Activated naive CD4-positive, alpha-beta T cell (primary cell): ENCODE measurements at regions not wholly inside any gene's neighbourhood (a gene's known extent, or its start where the extent isn't known, plus 50 kb on each side); places are given as distances from the start of the nearest gene placed in this dataset.
"Not testable (repeated sequence)": the region's sequence is repeated elsewhere in the genome, so short reads cannot be mapped to it uniquely, and the experiment has no call there.

Experiments
- DNase-seq, 4 experiments: peaks; one replicate each; lab custom pipeline; 2025; lab: John Stamatoyannopoulos, UW

- DNase-seq, result no peak
Measured at GRCh38 chr7:68176974-68177373, 1180.3 kb downstream of the TYW1 start.

GRCh38 chr7:68180761-68181160 is 1184.1 kb downstream of the TYW1 start:
- DNase-seq, result no peak

- no peak for DNase-seq
Measured at GRCh38 chr7:68183176-68183575, 1186.5 kb downstream of the TYW1 start.

DNA sequence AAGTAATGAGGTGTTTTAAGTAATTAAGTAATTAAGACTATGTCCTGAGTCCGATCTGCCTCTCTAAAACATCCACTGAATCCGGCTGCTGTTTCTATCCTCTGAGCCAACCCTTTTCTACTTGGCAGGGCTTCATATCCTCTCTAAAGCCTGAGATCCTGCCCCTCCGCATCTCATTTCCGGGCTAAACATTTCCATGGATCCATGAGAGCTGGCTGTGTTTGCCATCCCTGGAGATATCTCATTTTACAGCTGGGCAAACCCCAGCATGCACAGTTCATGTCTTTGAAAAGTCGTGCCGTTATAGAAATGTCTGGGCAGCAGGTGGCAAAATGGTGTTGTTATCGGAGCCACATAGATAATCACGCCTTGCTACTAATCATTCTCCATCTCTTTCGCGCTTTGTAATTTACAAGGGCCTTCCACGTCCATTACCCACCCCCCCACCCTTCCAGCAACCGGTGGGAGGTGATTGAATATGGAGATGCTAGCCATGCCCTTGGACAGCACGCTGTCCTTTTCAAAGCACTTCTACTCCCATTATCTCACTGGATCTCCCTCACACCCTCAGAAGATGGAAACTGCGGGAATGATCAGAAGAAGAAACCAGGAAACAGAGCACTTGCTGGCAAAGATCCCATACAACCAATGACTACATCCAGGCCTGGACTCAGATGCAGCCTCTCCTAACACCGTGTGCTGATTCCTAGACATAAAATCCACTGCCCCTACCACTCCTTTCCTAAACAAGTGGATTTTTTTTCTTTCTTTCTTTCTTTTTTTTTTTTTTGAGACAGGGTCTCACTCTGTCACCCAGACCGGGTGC is 1189.2 kb downstream of the TYW1 start:
- no peak for DNase-seq

GRCh38 chr7:68187532-68187931 is 1190.9 kb downstream of the TYW1 start:
- DNase-seq, result no peak

DNA sequence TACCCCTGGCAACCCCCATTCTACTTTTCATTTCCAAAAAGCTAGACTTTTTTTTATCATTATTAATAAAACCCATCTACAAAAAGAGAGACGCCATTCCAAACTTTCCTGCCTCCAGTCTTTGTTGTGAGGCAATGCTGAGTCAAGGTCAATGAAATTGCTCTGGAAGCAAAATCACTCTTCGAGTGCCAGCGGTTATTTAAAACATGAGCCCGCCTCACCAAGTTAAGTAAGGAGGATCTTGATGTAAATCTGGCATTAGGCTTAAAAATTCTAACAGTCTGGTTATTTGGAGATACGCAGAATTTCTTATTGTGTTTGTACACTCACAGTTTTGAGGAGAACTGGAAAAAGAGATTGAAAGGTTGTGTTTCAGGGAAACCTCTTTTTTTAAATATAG is 1196.3 kb downstream of the TYW1 start:
- no peak for DNase-seq

DNA sequence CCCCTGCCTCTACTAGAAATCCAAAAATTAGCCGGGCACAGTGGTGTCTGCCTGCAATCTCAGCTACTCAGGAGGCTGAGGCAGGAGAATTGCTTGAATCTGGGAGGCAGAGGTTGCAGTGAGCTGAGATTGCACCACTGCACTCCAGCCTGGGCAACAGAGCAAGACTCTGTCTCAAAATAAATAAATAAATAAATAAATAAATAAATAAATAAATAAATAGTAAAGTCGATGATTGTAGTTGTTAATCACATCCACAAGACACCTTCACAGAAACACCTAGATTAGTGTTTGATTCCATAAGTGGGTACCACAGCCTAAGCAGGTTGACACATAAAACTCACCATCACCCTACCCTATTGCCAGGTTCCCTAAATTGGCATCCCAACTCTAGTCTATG is 1199.0 kb downstream of the TYW1 start:
- DNase-seq, result not testable (repeated sequence)

GRCh38 chr7:68200051-68200670 is 1203.5 kb downstream of the TYW1 start:
- DNase-seq, result no peak

DNA sequence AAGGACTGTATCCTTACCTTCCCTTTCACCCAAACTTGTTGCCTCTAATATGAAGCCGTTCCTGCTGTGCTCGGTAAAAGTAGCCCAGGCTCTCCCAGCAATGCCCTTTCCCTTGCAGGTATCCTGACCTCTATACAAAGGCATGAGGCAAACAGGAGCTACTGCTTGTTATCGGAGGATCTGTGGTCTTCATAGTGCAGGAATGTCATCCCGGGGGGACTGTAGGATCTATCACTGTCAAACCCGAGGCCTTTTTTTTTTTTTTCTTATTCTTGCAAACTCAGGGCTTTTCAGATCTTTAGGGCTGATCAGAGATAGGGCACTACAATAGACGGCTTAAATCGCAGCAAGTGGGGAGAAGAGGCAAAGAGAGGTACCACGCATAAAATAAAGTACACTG is 1206.6 kb downstream of the TYW1 start:
- no peak for DNase-seq

DNA sequence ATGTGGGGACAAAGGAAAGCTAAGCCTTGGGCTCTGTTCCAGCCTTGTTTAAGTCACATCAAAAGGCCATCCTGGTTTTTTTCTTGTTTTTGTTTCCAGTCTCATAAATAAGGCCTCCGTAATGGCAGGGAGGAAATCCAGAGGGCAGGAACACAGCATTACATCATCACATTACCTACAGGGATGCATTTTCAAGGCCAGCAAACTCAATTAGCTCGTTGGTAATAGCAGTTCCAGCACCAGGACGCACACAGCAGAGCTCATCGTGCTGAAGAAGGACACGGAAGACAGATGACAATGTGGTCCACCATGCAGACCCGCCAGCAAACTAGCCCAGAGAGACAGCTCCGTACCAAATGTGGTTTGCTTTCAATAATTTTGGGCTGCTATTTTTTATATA is 1209.2 kb downstream of the TYW1 start:
- DNase-seq, result no peak

GRCh38 chr7:68206946-68207485 is 1210.4 kb downstream of the TYW1 start:
- no peak for DNase-seq

GRCh38 chr7:68207676-68208075 is 1211.0 kb downstream of the TYW1 start:
- DNase-seq, result no peak

- no peak for DNase-seq
Measured at GRCh38 chr7:68209486-68209885, 1212.9 kb downstream of the TYW1 start.

DNA sequence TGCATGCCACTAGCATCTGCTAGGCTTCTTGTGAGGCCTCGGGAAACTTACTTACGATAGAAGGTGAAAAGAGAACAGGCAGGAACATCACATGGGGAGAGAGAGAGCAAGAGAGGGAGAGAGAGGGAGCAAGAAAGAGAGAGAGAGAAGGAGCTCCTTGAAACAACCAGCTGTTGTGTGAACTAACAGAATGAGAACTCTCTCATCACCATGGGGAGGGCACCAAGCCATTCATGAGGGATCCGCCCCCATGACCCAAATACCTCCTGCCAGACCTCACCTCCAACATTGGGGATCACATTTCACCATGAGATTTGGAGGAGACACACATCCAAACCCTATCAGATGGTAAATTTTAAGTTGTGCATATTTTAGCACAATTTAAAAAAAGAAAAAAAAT is 1217.2 kb downstream of the TYW1 start:
- DNase-seq, result no peak

- no peak for DNase-seq
Measured at GRCh38 chr7:68216051-68216450, 1219.4 kb downstream of the TYW1 start.

DNA sequence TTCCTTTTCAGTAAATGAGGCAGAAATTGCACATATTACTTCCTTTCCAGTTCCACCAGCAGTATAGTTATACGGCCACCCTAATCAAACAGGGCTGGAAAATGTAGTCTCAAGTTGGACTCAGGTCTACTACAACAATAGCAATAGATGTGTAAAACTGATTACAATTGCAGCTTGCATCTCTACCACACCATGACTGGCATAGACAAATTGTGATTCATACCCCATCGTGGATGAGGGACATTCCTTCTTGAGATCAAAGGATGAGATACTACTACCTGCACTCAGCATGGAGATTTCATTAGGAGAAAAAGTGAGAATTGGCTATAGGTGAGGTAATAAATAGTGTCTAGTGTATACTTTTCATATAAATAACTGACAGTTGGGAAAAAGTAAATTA is 1220.8 kb downstream of the TYW1 start:
- no peak for DNase-seq

DNA sequence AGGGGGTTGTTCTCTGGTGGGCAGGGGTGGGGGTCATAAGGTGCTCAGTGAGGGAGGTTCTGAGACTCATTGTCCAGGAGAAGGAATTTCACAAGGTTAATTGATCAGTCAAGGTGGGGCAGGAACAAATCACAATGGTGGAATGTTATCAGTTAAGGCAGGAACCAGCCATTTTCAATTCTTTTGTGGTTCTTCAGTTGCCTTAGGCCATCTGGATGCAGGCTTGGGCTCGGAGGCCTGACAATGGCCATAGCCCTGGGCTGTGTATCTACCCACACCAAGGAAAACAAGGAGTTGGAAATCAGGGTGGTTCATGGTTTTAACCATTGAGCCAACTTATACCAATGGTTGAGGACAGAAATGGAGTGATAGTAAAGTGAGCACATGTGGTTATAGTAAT is 1221.8 kb downstream of the TYW1 start:
- DNase-seq, result no peak

DNA sequence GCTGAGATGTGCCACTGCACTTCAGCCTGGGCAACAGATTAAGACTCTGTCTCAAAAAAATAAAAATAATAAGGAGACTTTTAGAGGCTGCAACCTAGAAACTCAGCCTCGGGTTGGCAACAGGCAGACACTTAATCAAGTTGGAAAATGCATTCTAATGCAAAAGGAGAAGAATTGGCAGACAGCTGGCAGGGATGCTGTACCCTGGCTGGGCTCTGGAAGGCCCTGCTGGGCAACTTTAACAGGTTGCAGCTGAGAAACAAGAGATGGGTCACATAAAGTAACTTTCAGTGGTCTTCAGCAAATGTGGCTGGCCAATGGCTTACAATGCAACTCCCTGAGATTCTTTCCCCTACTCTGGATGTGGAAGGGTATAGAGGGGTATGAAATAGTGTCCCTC is 1225.7 kb downstream of the TYW1 start:
- no peak for DNase-seq

GRCh38 chr7:68224041-68224741 is 1227.6 kb downstream of the TYW1 start:
- DNase-seq, result no peak

GRCh38 chr7:68231011-68231410 is 1234.4 kb downstream of the TYW1 start:
- DNase-seq, result not testable (repeated sequence)

- no peak for DNase-seq
Measured at GRCh38 chr7:68235937-68236336, 1239.3 kb downstream of the TYW1 start.

DNA sequence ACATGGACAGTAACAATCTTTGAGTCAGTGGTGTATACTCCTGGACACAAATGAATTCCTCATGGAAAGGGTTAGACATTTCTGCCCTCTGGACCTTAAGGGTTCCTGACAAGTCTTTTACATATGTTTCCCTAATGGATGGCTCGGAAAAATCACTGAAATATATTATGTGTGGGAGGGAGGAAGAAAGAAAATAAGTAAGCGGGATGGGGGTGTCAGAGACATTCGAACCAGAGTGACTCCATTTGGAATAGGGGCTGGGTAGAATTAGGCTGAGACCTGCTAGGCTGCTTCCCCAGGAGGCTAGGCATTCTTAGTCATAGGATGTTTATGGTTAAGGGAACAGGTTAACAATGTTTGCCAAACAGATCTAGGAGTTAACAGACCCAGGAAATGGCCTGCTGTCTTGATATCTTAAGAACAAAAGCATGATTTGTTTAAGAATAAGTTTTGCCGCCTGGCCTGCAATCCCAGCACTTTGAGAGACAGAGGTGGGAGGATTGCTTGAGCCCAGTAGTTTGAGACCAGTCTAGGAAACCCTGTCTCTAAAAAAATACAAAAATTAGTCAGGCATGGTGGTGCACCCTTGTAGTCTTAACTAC is 1241.7 kb downstream of the TYW1 start:
- DNase-seq, result no peak
